T-cell (primary cell): ENCODE measurements at regions not wholly inside any gene's neighbourhood (a gene's known extent, or its start where the extent isn't known, plus 50 kb on each side); places are given as distances from the start of the nearest gene placed in this dataset.

Experiments
- ATAC-seq, 4 experiments: fragments of 200-7000 bp in 3 of 4; fragments of 150-1000 bp in 1 of 4; cut with Tn5 transposase; replicated peaks in 1 of 4; 1 replicate in 3 of 4; 2 replicates in 1 of 4; pipeline ENCODE4 v1.10.0; 2021; ENCODE audit warnings: moderate library complexity in 3 of 4, mild to moderate bottlenecking in 2 of 4, moderate number of reproducible peaks in 1 of 4
- CTCF ChIA-PET, 2 donors: fragments of 300-600 bp; sonication (Branson Sonifier 250); formaldehyde crosslinking; loops; one replicate each; lab custom pipeline; 2022; ENCODE audit warnings: antibody characterized with exemption in 2 of 2; lab: Charles Lee
- POLR2A ChIA-PET, 2 donors: fragments of 300-600 bp; sonication (Branson Sonifier 250); formaldehyde crosslinking; loops; one replicate each; lab custom pipeline; 2022; ENCODE audit warnings: antibody characterized with exemption in 2 of 2; lab: Charles Lee
- DNase-seq, 35 experiments: peaks; one replicate each; pipeline versions ENCODE4 v3.0.0 to v3.0.0-alpha.2; 2013 to 2023
- H3K27ac ChIP-seq: one replicate; pipeline ENCODE4 v1.5.1; 2013; ENCODE audit warnings: low read length
- H3K27me3 ChIP-seq, 2 experiments: replicated peaks in 1 of 2; 1 replicate in 1 of 2; 2 replicates in 1 of 2; pipeline versions ENCODE4 v1.6.1 to v1.7.0; 2013; ENCODE audit warnings: low read length in 1 of 2, mixed read lengths in 1 of 2; ENCODE audit not compliant: control insufficient read depth in 2 of 2, insufficient read depth in 2 of 2; ENCODE audit errors: extremely low read depth in 1 of 2
- H3K36me3 ChIP-seq, 2 donors: 1 replicate in 1 of 2; 2 replicates in 1 of 2; pipeline versions ENCODE4 v1.6.1 to v1.7.0; 2013; ENCODE audit warnings: low read length in 1 of 2; ENCODE audit not compliant: control insufficient read depth in 2 of 2, insufficient read depth in 1 of 2; ENCODE audit errors: extremely low read depth in 1 of 2
- H3K4me1 ChIP-seq, 2 experiments: 1 replicate in 1 of 2; 2 replicates in 1 of 2; pipeline versions ENCODE4 v1.6.1 to v1.7.0; 2013; ENCODE audit warnings: low read length in 2 of 2, mixed read lengths in 1 of 2; ENCODE audit not compliant: insufficient read depth in 2 of 2, control insufficient read depth in 1 of 2; ENCODE audit errors: extremely low read depth in 1 of 2
- H3K4me3 ChIP-seq, 2 donors: 1 replicate in 1 of 2; 2 replicates in 1 of 2; pipeline versions ENCODE4 v1.5.1 to v1.7.0; 2013; ENCODE audit warnings: mild to moderate bottlenecking in 2 of 2, low read length in 1 of 2, moderate library complexity in 1 of 2; ENCODE audit not compliant: control insufficient read depth in 1 of 2; ENCODE audit errors: extremely low read depth in 1 of 2
- H3K9me3 ChIP-seq: 2 replicates; pipeline ENCODE4 v1.7.0; 2013
- H3K27ac Mint-ChIP-seq, 2 donors: one replicate each; pipeline ENCODE4 v1.8.0; 2020 to 2021; ENCODE audit warnings: mild to moderate bottlenecking in 2 of 2, mixed read lengths in 2 of 2
- H3K27me3 Mint-ChIP-seq, 2 donors: one replicate each; pipeline ENCODE4 v1.8.0; 2021 to 2022; ENCODE audit warnings: mixed read lengths in 2 of 2
- H3K36me3 Mint-ChIP-seq: one replicate; pipeline ENCODE4 v1.8.0; 2021; ENCODE audit warnings: mixed read lengths
- H3K4me1 Mint-ChIP-seq, 3 donors: one replicate each; pipeline ENCODE4 v1.8.0; 2020 to 2022; ENCODE audit warnings: mixed read lengths in 3 of 3, mild to moderate bottlenecking in 1 of 3
- H3K4me3 Mint-ChIP-seq, 3 donors: one replicate each; pipeline ENCODE4 v1.8.0; 2020 to 2022; ENCODE audit warnings: mild to moderate bottlenecking in 3 of 3, mixed read lengths in 3 of 3, moderate library complexity in 3 of 3
- H3K9me3 Mint-ChIP-seq, 3 donors: one replicate each; pipeline ENCODE4 v1.8.0; 2020 to 2022; ENCODE audit warnings: mixed read lengths in 3 of 3
- WGBS: methylation state at CpG from one replicate; pipeline ENCODE4 v1.1.5; 2013; ENCODE audit warnings: missing lambda C conversion rate; ENCODE audit not compliant: insufficient coverage; 5-methylcytosine and 5-hydroxymethylcytosine counted together

GRCh38 chr21:20329636-20330035 is 668.6 kb upstream of the NCAM2 start:
- DNase-seq (no peak), ATAC-seq (no peak)
- peaks cover 7 to 13% (median 10%) of the 10 kb centered on the region in 3 donors for H3K9me3 Mint-ChIP-seq
- H3K4me1 Mint-ChIP-seq = no peaks in the 10 kb centered on the region
- no peak overlapping the region for H3K27ac ChIP-seq
- H3K27ac Mint-ChIP-seq = no peak overlapping the region
- WGBS = no CpG with 5 or more reads among the region's 6 CpGs
- no peak overlapping the region for H3K4me3 ChIP-seq
- H3K27me3 Mint-ChIP-seq = no peaks in the 10 kb centered on the region
- H3K4me1 ChIP-seq = no peaks in the 10 kb centered on the region
- no peak overlapping the region for H3K4me3 Mint-ChIP-seq
- H3K36me3 ChIP-seq = no peaks in the 10 kb centered on the region
- no peaks in the 10 kb centered on the region for H3K36me3 Mint-ChIP-seq
- H3K27me3 ChIP-seq = no peaks in the 10 kb centered on the region
- ChIA-PET CTCF (no interaction called here), POLR2A (no interaction called here)
- no peaks in the 10 kb centered on the region for H3K9me3 ChIP-seq

DNA sequence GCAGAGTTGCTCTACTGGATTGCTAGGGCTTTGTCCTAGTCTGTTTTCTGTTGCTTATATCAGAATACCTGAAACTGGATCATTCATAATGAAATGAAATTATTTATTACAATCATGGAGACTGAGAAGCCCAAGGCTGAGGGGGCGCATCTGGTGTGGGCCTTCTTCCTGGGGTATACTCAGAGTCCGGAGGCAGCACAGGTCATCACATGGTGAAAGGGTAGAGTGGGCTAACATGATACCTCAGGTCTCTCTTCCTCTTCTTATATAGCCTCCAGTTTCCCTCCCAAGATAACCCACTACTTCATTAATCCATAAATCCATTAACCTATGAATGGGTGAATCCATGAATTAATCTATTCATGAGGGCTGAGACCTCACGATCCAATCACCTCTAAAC is 667.6 kb upstream of the NCAM2 start:
- no peak for ATAC-seq
- Histone ChIP-seq H3K9me3 (no peaks in the 10 kb centered on the region), H3K4me1 (no peaks in the 10 kb centered on the region), H3K27ac (no peak overlapping the region), H3K36me3 (no peaks in the 10 kb centered on the region), H3K27me3 (no peaks in the 10 kb centered on the region), H3K4me3 (no peak overlapping the region)
- POLR2A ChIA-PET = no interaction called here
- peaks cover 7 to 10% (median 10%) of the 10 kb centered on the region in 3 donors for H3K9me3 Mint-ChIP-seq
- no CpG with 5 or more reads among the region's 3 CpGs for WGBS
- CTCF ChIA-PET = no interaction called here
- no peak overlapping the region for H3K27ac Mint-ChIP-seq
- H3K4me3 Mint-ChIP-seq = no peak overlapping the region
- H3K27me3 Mint-ChIP-seq = no peaks in the 10 kb centered on the region
- H3K36me3 Mint-ChIP-seq = no peaks in the 10 kb centered on the region
- DNase-seq = no peak
- H3K4me1 Mint-ChIP-seq = no peaks in the 10 kb centered on the region

GRCh38 chr21:20334585-20334984 is 663.6 kb upstream of the NCAM2 start:
- CTCF ChIA-PET = no interaction called here
- no peak overlapping the region for H3K4me3 Mint-ChIP-seq
- no peaks in the 10 kb centered on the region for H3K4me1 ChIP-seq
- POLR2A ChIA-PET = no interaction called here
- H3K27me3 ChIP-seq = no peaks in the 10 kb centered on the region
- H3K9me3 Mint-ChIP-seq = peaks cover 7 to 10% (median 8%) of the 10 kb centered on the region in 3 donors
- DNase-seq (no peak), ATAC-seq (no peak)
- no peaks in the 10 kb centered on the region for H3K36me3 ChIP-seq
- H3K36me3 Mint-ChIP-seq = no peaks in the 10 kb centered on the region
- no CpG with 5 or more reads among the region's 2 CpGs for WGBS
- H3K4me1 Mint-ChIP-seq = no peaks in the 10 kb centered on the region
- H3K27ac Mint-ChIP-seq = no peak overlapping the region
- H3K9me3 ChIP-seq = no peaks in the 10 kb centered on the region
- H3K27me3 Mint-ChIP-seq = no peaks in the 10 kb centered on the region
- H3K27ac ChIP-seq = no peak overlapping the region
- no peak overlapping the region for H3K4me3 ChIP-seq

DNA sequence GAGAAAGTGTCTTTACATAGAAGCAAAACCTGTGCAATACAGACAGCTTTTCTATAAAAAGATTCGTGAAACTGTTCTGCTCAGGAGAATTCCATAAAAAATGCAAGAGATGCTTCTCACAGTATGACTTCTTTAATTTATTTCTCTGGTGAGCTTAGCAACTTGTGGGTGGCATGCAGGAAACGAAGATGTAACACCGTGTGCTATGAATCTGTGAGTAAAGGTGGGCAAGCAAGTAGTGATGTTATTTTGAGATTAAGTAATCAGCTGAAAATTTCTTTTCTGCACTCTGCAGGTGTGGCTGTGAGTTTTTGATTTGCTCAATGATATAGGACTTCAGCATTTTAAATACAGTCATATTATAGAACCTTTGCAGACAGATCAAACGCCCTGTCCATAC is 656.8 kb upstream of the NCAM2 start:
- 76% methylated on average over 3 of the region's 4 CpGs for WGBS

DNA sequence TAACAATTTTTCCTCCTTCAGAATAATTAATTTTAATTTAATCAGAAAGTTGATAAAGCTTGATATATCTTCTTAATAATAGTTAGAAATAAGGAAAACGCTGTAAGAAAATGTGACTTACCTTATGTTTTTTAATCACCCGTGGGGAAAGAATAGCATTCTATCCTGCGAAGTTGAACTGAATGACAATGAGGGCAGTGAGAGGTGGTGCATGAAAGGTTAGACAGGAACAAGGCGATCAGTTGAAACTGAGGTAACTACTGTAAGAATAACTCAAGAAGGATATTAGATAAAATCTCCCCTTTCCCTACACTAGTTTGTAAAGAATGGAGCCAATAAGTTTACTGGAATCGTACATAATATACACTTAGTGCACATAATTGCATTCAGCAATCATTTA is 655.0 kb upstream of the NCAM2 start:
- Histone ChIP-seq H3K27me3 (no peaks in the 10 kb centered on the region), H3K27ac (no peak overlapping the region), H3K4me3 (no peak overlapping the region), H3K9me3 (no peaks in the 10 kb centered on the region), H3K4me1 (no peaks in the 10 kb centered on the region), H3K36me3 (no peaks in the 10 kb centered on the region)
- Mint-ChIP-seq H3K4me3 (no peak overlapping the region), H3K4me1 (no peaks in the 10 kb centered on the region), H3K9me3 (peaks cover 13 to 19% (median 17%) of the 10 kb centered on the region in 3 donors), H3K36me3 (no peaks in the 10 kb centered on the region), H3K27ac (no peak overlapping the region), H3K27me3 (no peaks in the 10 kb centered on the region)
- WGBS = no CpG with 5 or more reads among the region's 5 CpGs
- ATAC-seq (no peak), DNase-seq (no peak)
- ChIA-PET CTCF (no interaction called here), POLR2A (no interaction called here)

More for the DNA sequence above, 656.8 kb upstream of the NCAM2 start:
- H3K4me1 ChIP-seq = no peaks in the 10 kb centered on the region
- H3K27me3 ChIP-seq = no peaks in the 10 kb centered on the region
- Mint-ChIP-seq H3K9me3 (peaks cover 7 to 15% (median 10%) of the 10 kb centered on the region in 3 donors), H3K36me3 (no peaks in the 10 kb centered on the region), H3K4me3 (no peak overlapping the region), H3K27ac (no peak overlapping the region), H3K4me1 (no peaks in the 10 kb centered on the region), H3K27me3 (no peaks in the 10 kb centered on the region)
- H3K9me3 ChIP-seq = no peaks in the 10 kb centered on the region
- DNase-seq = no peak
- no peaks in the 10 kb centered on the region for H3K36me3 ChIP-seq
- no peak for ATAC-seq
- ChIA-PET CTCF (no interaction called here), POLR2A (no interaction called here)
- no peak overlapping the region for H3K27ac ChIP-seq
- no peak overlapping the region for H3K4me3 ChIP-seq

DNA sequence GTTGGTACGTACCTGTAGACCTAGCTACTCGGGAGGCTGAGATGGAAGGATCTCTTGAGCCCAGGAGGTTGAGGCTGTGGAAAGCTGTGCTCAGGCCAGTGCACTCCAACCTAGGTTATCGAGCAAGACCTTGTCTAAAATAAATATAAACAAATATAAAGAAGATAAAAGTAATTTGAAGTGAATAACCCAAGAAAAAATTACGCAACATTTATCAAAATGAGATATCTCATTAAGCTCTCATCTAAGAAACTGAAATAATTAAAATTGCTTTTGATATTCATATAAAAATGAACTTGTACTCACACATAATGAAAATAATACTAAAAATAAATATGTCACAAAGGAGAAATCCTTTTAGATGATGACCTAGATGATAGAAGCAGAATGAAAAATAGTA is 647.1 kb upstream of the NCAM2 start:
- H3K9me3 ChIP-seq = no peaks in the 10 kb centered on the region
- no peak overlapping the region for H3K27ac ChIP-seq
- H3K36me3 ChIP-seq = no peaks in the 10 kb centered on the region
- no peaks in the 10 kb centered on the region for H3K36me3 Mint-ChIP-seq
- CTCF ChIA-PET = no interaction called here
- H3K27ac Mint-ChIP-seq = no peak overlapping the region
- no peak for ATAC-seq
- H3K4me1 Mint-ChIP-seq = no peaks in the 10 kb centered on the region
- H3K9me3 Mint-ChIP-seq = peaks cover 12 to 32% (median 13%) of the 10 kb centered on the region in 3 donors
- H3K4me3 Mint-ChIP-seq = no peak overlapping the region
- H3K4me3 ChIP-seq = no peak overlapping the region
- POLR2A ChIA-PET = no interaction called here
- no peak for DNase-seq
- H3K27me3 ChIP-seq = no peaks in the 10 kb centered on the region
- WGBS = no CpG with 5 or more reads among the region's 4 CpGs
- no peaks in the 10 kb centered on the region for H3K27me3 Mint-ChIP-seq
- no peaks in the 10 kb centered on the region for H3K4me1 ChIP-seq

- WGBS = 0% methylated on average over 1 of the region's 2 CpGs
- ATAC-seq = no peak
- H3K27ac ChIP-seq = no peak overlapping the region
- ChIA-PET CTCF (no interaction called here), POLR2A (no interaction called here)
- Mint-ChIP-seq H3K4me1 (no peaks in the 10 kb centered on the region), H3K36me3 (no peaks in the 10 kb centered on the region), H3K4me3 (no peak overlapping the region), H3K9me3 (peaks cover 9 to 20% (median 10%) of the 10 kb centered on the region in 3 donors), H3K27me3 (no peaks in the 10 kb centered on the region), H3K27ac (no peak overlapping the region)
- no peaks in the 10 kb centered on the region for H3K9me3 ChIP-seq
- H3K36me3 ChIP-seq = no peaks in the 10 kb centered on the region
- no peak overlapping the region for H3K4me3 ChIP-seq
- no peaks in the 10 kb centered on the region for H3K4me1 ChIP-seq
- DNase-seq = no peak
- no peaks in the 10 kb centered on the region for H3K27me3 ChIP-seq
These were observed 644.9 kb upstream of the NCAM2 start for GRCh38 chr21:20353351-20353750.
